ENCODE measurements at regions not wholly inside any gene's neighbourhood (a gene's known extent, or its start where the extent isn't known, plus 50 kb on each side); places are given as distances from the start of the nearest gene placed in this dataset.

DNA sequence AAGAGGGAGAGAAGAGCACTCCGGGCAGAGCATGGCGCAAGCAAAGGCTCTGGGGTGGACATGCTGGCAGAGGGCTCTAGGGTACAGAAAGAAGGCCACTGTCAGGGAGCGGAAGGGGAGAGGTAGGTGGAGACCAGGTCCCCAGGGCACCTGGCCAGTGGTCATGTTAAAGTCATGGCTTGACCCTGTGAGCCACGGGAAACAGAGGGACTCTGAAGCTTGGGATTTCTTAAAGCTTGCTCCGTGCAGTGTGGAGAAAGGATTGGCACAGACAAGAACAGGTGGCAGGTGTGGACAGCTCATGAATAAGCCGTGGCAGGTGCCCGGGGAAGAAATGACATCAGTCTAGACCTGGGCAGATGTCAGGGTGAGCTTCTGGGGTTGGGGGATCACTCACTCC, 413.8 kb downstream of the BCL11B start:
- TF ChIP-seq, protein P1, sequence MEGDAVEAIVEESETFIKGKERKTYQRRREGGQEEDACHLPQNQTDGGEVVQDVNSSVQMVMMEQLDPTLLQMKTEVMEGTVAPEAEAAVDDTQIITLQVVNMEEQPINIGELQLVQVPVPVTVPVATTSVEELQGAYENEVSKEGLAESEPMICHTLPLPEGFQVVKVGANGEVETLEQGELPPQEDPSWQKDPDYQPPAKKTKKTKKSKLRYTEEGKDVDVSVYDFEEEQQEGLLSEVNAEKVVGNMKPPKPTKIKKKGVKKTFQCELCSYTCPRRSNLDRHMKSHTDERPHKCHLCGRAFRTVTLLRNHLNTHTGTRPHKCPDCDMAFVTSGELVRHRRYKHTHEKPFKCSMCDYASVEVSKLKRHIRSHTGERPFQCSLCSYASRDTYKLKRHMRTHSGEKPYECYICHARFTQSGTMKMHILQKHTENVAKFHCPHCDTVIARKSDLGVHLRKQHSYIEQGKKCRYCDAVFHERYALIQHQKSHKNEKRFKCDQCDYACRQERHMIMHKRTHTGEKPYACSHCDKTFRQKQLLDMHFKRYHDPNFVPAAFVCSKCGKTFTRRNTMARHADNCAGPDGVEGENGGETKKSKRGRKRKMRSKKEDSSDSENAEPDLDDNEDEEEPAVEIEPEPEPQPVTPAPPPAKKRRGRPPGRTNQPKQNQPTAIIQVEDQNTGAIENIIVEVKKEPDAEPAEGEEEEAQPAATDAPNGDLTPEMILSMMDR (IDR thresholded peaks at IDR 0.05; ENCODE audit: low read depth, low read length) = no peak
- TF ChIP-seq, protein P2, sequence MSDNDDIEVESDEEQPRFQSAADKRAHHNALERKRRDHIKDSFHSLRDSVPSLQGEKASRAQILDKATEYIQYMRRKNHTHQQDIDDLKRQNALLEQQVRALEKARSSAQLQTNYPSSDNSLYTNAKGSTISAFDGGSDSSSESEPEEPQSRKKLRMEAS (IDR thresholded peaks at IDR 0.05; ENCODE audit: low read depth, low read length) = no peak
- TF ChIP-seq POLR2A (IDR thresholded peaks at IDR 0.05; ENCODE audit: extremely low read depth, insufficient read length) = no peak

Data from NB4 (cell line).